ENCODE measurements at regions not wholly inside any gene's neighbourhood (a gene's known extent, or its start where the extent isn't known, plus 50 kb on each side); places are given as distances from the start of the nearest gene placed in this dataset.

DNA sequence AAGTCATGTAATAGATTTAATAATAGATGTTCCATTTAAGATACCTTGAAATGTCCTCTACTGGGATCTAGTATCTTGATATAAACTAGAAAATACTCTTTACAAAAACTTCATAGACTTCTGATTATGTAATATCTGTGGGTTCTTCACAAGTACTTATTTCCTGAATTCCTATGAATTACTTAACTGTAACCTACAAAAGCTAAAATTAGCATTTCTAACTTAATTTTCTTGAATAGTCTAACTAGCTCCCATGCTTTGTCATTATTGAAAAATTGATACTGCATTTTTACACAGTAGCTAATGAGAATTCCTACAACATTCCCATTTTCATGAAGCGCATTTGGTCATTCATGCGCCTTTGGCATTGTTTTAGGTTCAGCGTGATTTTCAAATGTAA lies 1828.2 kb downstream of the MAT2B start:
- TF ChIP-seq PATZ1 (CRISPR knock-in tag; IDR thresholded peaks at IDR 0.05; ENCODE audit: borderline replicate concordance) (no peak), TOX (CRISPR knock-in tag; IDR thresholded peaks at IDR 0.05; ENCODE audit: borderline replicate concordance) (no peak), ARNTL (CRISPR knock-in tag; IDR thresholded peaks at IDR 0.05; ENCODE audit: borderline replicate concordance, low read depth) (no peak), ZFP3 (CRISPR knock-in tag; IDR thresholded peaks at IDR 0.05) (no peak), TCF4 (CRISPR knock-in tag; IDR thresholded peaks at IDR 0.05; ENCODE audit: borderline replicate concordance) (no peak), ZC3H10 (CRISPR knock-in tag; IDR thresholded peaks at IDR 0.05) (no peak), RARB (CRISPR knock-in tag; IDR thresholded peaks at IDR 0.05) (no peak)
- TF ChIP-seq, protein P1, sequence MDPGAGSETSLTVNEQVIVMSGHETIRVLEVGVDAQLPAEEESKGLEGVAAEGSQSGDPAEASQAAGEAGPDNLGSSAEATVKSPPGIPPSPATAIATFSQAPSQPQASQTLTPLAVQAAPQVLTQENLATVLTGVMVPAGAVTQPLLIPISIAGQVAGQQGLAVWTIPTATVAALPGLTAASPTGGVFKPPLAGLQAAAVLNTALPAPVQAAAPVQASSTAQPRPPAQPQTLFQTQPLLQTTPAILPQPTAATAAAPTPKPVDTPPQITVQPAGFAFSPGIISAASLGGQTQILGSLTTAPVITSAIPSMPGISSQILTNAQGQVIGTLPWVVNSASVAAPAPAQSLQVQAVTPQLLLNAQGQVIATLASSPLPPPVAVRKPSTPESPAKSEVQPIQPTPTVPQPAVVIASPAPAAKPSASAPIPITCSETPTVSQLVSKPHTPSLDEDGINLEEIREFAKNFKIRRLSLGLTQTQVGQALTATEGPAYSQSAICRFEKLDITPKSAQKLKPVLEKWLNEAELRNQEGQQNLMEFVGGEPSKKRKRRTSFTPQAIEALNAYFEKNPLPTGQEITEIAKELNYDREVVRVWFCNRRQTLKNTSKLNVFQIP (CRISPR knock-in tag; IDR thresholded peaks at IDR 0.05; ENCODE audit: borderline replicate concordance, low read depth), result no peak

Measured in SK-N-SH treated with all-trans-retinoic acid at 6 μM for 48 hours (cell line).